ENCODE measurements at regions not wholly inside any gene's neighbourhood (a gene's known extent, or its start where the extent isn't known, plus 50 kb on each side); places are given as distances from the start of the nearest gene placed in this dataset.

GRCh38 chr14:101232340-101233020, 328.8 kb upstream of the DIO3 start:
- intact Hi-C loops (cut with DNase I), result loop anchor here in 1 of 2 donors (10.0 kb wide), 1 partner anchor 392 kb away; no protein-coding TSS in a partner anchor
- DNase-seq (peak in 1 of 3 donors; percentile 27), ATAC-seq (no peak)
- no peak overlapping the region for H3K27ac ChIP-seq
- no peaks in the 10 kb centered on the region for H3K4me1 ChIP-seq
- no peaks in the 10 kb centered on the region for H3K36me3 ChIP-seq
- H3K27me3 ChIP-seq, result no peaks in the 10 kb centered on the region
- 72% methylated on average over 2 of the region's 21 CpGs for WGBS (ENCODE audit: insufficient coverage, low coverage, low lambda C conversion rate, missing lambda C conversion rate)
- no peaks in the 10 kb centered on the region for H3K9me3 ChIP-seq
- H3K4me3 ChIP-seq, result no peak overlapping the region
- TF ChIP-seq CTCF (IDR thresholded peaks at IDR 0.05) (no peak), POLR2A (IDR thresholded peaks at IDR 0.05) (no peak)

GRCh38 chr14:101233021-101233366, 328.3 kb upstream of the DIO3 start:
- H3K36me3 ChIP-seq, result no peaks in the 10 kb centered on the region
- DNase-seq, result peak in 1 of 3 donors; percentile 42
- no peak overlapping the region for H3K27ac ChIP-seq
- no peak overlapping the region for H3K4me3 ChIP-seq
- no peaks in the 10 kb centered on the region for H3K9me3 ChIP-seq
- WGBS (ENCODE audit: insufficient coverage, low coverage, low lambda C conversion rate, missing lambda C conversion rate), result 69% methylated on average over 6 of the region's 15 CpGs
- no peaks in the 10 kb centered on the region for H3K4me1 ChIP-seq
- intact Hi-C loops (cut with DNase I), result loop anchor here in 1 of 2 donors (10.0 kb wide), 1 partner anchor 392 kb away; no protein-coding TSS in a partner anchor
- no peak for ATAC-seq
- H3K27me3 ChIP-seq, result no peaks in the 10 kb centered on the region
- no peak for TF ChIP-seq CTCF (IDR thresholded peaks at IDR 0.05)

- 50% methylated on average over 1 of the region's 12 CpGs for WGBS (ENCODE audit: insufficient coverage, low coverage, low lambda C conversion rate, missing lambda C conversion rate)
- no peak for TF ChIP-seq CTCF (IDR thresholded peaks at IDR 0.05)
- TF ChIP-seq POLR2A (IDR thresholded peaks at IDR 0.05), result no peak
- H3K27me3 ChIP-seq, result no peaks in the 10 kb centered on the region
- no peak for ATAC-seq
- peak in 1 of 3 donors; percentile 25 for DNase-seq
- no peaks in the 10 kb centered on the region for H3K9me3 ChIP-seq
- no peak overlapping the region for H3K4me3 ChIP-seq
- no peaks in the 10 kb centered on the region for H3K36me3 ChIP-seq
- no peak overlapping the region for H3K27ac ChIP-seq
- intact Hi-C loops (cut with DNase I), result loop anchor here in 1 of 2 donors (10.0 kb wide), 1 partner anchor 391 kb away; no protein-coding TSS in a partner anchor
- no peaks in the 10 kb centered on the region for H3K4me1 ChIP-seq
Measured at GRCh38 chr14:101233391-101233790, 327.9 kb upstream of the DIO3 start.

GRCh38 chr14:101233808-101234207, 327.5 kb upstream of the DIO3 start:
- H3K4me1 ChIP-seq, result no peaks in the 10 kb centered on the region
- H3K4me3 ChIP-seq, result no peak overlapping the region
- H3K36me3 ChIP-seq, result no peaks in the 10 kb centered on the region
- H3K27ac ChIP-seq, result no peak overlapping the region
- TF ChIP-seq CTCF (IDR thresholded peaks at IDR 0.05) (no peak), POLR2A (IDR thresholded peaks at IDR 0.05) (no peak)
- DNase-seq (peak in 1 of 3 donors; percentile 23), ATAC-seq (no peak)
- intact Hi-C loops (cut with DNase I), result loop anchor here in 1 of 2 donors (10.0 kb wide), 1 partner anchor 391 kb away; no protein-coding TSS in a partner anchor
- no peaks in the 10 kb centered on the region for H3K9me3 ChIP-seq
- WGBS (ENCODE audit: insufficient coverage, low coverage, low lambda C conversion rate, missing lambda C conversion rate), result 92% methylated on average over 2 of the region's 7 CpGs
- H3K27me3 ChIP-seq, result no peaks in the 10 kb centered on the region

Data from right lobe of liver (tissue), 6 donors.